Ovary (tissue), 3 donors: ENCODE measurements at regions not wholly inside any gene's neighbourhood (a gene's known extent, or its start where the extent isn't known, plus 50 kb on each side); places are given as distances from the start of the nearest gene placed in this dataset.

Source experiments
- CTCF ChIP-seq, 3 donors: fragments of 450-650 bp in 2 of 3; fragments of 200-600 bp in 1 of 3; IDR thresholded peaks; one replicate each; pipeline versions ENCODE4 v1.5.1 to v1.8.0; 2016 to 2022; ENCODE audit warnings: antibody characterized with exemption in 3 of 3, mild to moderate bottlenecking in 1 of 3
- EP300 ChIP-seq: sonication (generic); formaldehyde crosslinking; IDR thresholded peaks from one replicate; pipeline ENCODE4 v1.6.1; 2017; ENCODE audit warnings: antibody characterized with exemption
- POLR2A ChIP-seq: fragments of 450-650 bp; IDR thresholded peaks from one replicate; pipeline ENCODE4 v1.6.1; 2017; ENCODE audit warnings: antibody characterized with exemption, mild to moderate bottlenecking, moderate library complexity
- donor health status: DM: no; HTN: no; CAD: no.

- no peak for TF ChIP-seq CTCF (IDR thresholded peaks at IDR 0.05)
- no peak for TF ChIP-seq POLR2A
- no peak for TF ChIP-seq EP300
Observed at GRCh38 chr3:150344079-150344759, 63.9 kb upstream of the TSC22D2 start.
